HEK293T (cell line): ENCODE measurements at regions not wholly inside any gene's neighbourhood (a gene's known extent, or its start where the extent isn't known, plus 50 kb on each side); places are given as distances from the start of the nearest gene placed in this dataset.
"Not testable (repeated sequence)": the region's sequence is repeated elsewhere in the genome, so short reads cannot be mapped to it uniquely, and the experiment has no call there.

Experiments
- CTCF ChIA-PET: fragments of 350-600 bp; formaldehyde crosslinking; extraction: SDS; loops from one replicate; lab custom pipeline; 2021; ENCODE audit warnings: antibody characterized with exemption, inconsistent platforms; lab: Yijun Ruan, JAX
- POLR2A ChIA-PET: fragments of 350-600 bp; formaldehyde crosslinking; extraction: SDS; loops from one replicate; lab custom pipeline; 2020; ENCODE audit warnings: antibody characterized with exemption, inconsistent platforms; lab: Yijun Ruan, JAX
- DNase-seq: peaks from one replicate; pipeline ENCODE4 v3.0.0; 2012; ENCODE audit warnings: mixed read lengths; ENCODE audit errors: extremely low spot score
- ARNT ChIP-seq: fragments of 450-650 bp; IDR thresholded peaks from 2 replicates; pipeline ENCODE4 v1.6.1; 2017; ENCODE audit warnings: mild to moderate bottlenecking
- BHLHE40 ChIP-seq: fragments of 450-650 bp; IDR thresholded peaks from 2 replicates; pipeline ENCODE4 v1.6.1; 2016; ENCODE audit warnings: mild to moderate bottlenecking, moderate library complexity, borderline replicate concordance
- CTBP1 ChIP-seq: fragments of 450-650 bp; IDR thresholded peaks from 2 replicates; pipeline ENCODE4 v1.6.1; 2016; ENCODE audit warnings: borderline replicate concordance
- ELF4 ChIP-seq: fragments of 450-650 bp; IDR thresholded peaks from 2 replicates; pipeline ENCODE4 v1.6.1; 2017; ENCODE audit warnings: antibody characterized with exemption
- FOXA1 ChIP-seq: fragments of 450-650 bp; IDR thresholded peaks from 2 replicates; pipeline ENCODE4 v1.6.1; 2016; ENCODE audit warnings: mild to moderate bottlenecking
- FOXK2 ChIP-seq: fragments of 450-650 bp; IDR thresholded peaks from 2 replicates; pipeline ENCODE4 v1.6.1; 2016; ENCODE audit warnings: mild to moderate bottlenecking
- FOXM1 ChIP-seq: fragments of 450-650 bp; IDR thresholded peaks from 2 replicates; pipeline ENCODE4 v1.6.1; 2017; ENCODE audit warnings: mild to moderate bottlenecking, borderline replicate concordance
- HDGF ChIP-seq: fragments of 450-650 bp; IDR thresholded peaks from 2 replicates; pipeline ENCODE4 v1.6.1; 2017; ENCODE audit warnings: antibody characterized with exemption, borderline replicate concordance
- L3MBTL2 ChIP-seq: fragments of 450-650 bp; conservative IDR thresholded peaks from 2 replicates; pipeline ENCODE4 v1.6.1; 2016; ENCODE audit warnings: mild to moderate bottlenecking
- LEF1 ChIP-seq: fragments of 450-650 bp; IDR thresholded peaks from 2 replicates; pipeline ENCODE4 v1.6.1; 2017; ENCODE audit warnings: mild to moderate bottlenecking, borderline replicate concordance
- NFRKB ChIP-seq: fragments of 450-650 bp; IDR thresholded peaks from 2 replicates; pipeline ENCODE4 v1.6.1; 2016; ENCODE audit warnings: mild to moderate bottlenecking, moderate library complexity
- SP1 ChIP-seq: fragments of 450-650 bp; IDR thresholded peaks from 2 replicates; pipeline ENCODE4 v1.6.1; 2017
- SUZ12 ChIP-seq: fragments of 450-650 bp; IDR thresholded peaks from 2 replicates; pipeline ENCODE4 v1.6.1; 2016; ENCODE audit warnings: mild to moderate bottlenecking
- TARDBP ChIP-seq: fragments of 450-650 bp; IDR thresholded peaks from 2 replicates; pipeline ENCODE4 v1.6.1; 2016
- ZNF384 ChIP-seq: fragments of 450-650 bp; IDR thresholded peaks from 2 replicates; pipeline ENCODE4 v1.6.1; 2016
- TF ChIP-seq, protein P1 (sequence below): fragments of 450-650 bp; IDR thresholded peaks from 2 replicates; pipeline ENCODE4 v1.6.1; 2016

DNA sequence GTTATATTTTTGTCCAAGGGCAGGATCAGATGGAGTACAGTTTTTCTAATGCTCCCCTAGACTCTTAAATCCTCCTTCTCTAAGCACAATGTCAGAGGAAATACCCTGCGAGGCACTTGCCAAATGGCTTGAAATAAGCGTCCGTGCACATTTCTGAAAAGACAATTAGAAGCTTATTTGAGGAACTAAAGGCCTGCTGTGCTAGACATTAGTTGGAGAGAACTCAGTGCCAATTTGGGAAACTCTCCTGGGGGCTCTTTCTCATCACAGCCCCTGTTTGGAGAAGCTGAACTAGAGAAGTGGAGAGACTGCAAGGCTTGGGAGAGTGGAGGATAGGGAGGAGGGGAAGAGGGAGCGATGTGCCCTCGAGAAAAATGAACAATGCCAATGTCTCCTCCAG is 247.6 kb upstream of the C2CD4B start:
- DNase-seq, result no peak
- ChIA-PET POLR2A (no interaction called here), CTCF (no interaction called here)
- TF ChIP-seq SP1 (no peak), LEF1 (no peak), ELF4 (no peak), NFRKB (no peak), ARNT (no peak), CTBP1 (no peak), ZNF384 (no peak), L3MBTL2 (no peak)
- TF ChIP-seq, protein P1, sequence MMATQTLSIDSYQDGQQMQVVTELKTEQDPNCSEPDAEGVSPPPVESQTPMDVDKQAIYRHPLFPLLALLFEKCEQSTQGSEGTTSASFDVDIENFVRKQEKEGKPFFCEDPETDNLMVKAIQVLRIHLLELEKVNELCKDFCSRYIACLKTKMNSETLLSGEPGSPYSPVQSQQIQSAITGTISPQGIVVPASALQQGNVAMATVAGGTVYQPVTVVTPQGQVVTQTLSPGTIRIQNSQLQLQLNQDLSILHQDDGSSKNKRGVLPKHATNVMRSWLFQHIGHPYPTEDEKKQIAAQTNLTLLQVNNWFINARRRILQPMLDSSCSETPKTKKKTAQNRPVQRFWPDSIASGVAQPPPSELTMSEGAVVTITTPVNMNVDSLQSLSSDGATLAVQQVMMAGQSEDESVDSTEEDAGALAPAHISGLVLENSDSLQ, result no peak

DNA sequence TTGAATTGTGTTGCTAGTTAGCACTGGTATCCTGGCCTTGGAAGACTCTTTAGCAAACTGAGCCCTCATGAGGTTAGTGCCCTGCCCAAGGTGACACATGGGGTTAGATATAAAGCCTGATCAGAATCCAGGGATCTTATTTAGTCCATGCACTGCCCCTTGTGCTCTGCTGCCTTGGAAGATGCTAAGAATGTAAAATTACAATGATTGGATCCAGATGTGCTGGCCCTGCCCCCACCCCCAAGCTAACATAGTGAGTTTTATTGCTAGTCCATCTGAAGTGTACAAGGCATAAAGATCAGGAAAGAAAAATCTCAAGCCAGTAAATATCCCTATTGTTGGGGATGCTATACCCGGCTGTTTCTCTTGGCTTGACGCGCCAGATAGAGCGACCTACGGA is 248.1 kb upstream of the C2CD4B start:
- no peak for TF ChIP-seq NFRKB
- TF ChIP-seq HDGF, result no peak
- no peak for TF ChIP-seq ZNF384
- no peak for DNase-seq
- ChIA-PET CTCF (no interaction called here), POLR2A (no interaction called here)

DNA sequence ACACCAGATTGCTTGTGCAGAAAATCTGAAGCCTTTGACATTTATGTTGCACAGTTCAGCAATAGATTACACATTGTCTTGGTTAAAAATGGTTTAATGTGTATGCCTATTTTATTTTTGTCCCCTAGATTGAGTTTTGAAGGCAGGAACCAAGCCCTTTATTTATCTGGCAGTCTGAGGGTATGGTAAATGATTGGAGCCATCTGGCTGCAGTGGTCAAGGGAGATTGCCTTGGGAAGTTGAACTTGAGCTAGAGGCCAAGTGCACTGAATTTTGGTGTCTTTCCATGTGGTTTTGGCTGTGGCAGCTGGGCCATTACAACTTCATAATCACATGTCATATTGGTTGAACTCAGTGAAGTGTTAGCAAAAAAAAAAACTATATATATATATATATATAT is 248.7 kb upstream of the C2CD4B start:
- TF ChIP-seq SP1 (no peak), HDGF (no peak), TARDBP (no peak), CTBP1 (no peak), LEF1 (no peak), FOXA1 (no peak), ARNT (no peak)
- no peak for DNase-seq
- ChIA-PET POLR2A (no interaction called here), CTCF (no interaction called here)

GRCh38 chr15:62415498-62415897 is 250.4 kb upstream of the C2CD4B start:
- DNase-seq, result no peak
- POLR2A ChIA-PET, result no interaction called here
- CTCF ChIA-PET, result no interaction called here
- TF ChIP-seq SP1 (no peak), NFRKB (no peak), FOXK2 (no peak), ZNF384 (no peak), ELF4 (no peak), CTBP1 (no peak), SUZ12 (no peak)
- TF ChIP-seq, protein P1, result no peak

- POLR2A ChIA-PET, result no interaction called here
- no peak for DNase-seq
- CTCF ChIA-PET, result no interaction called here
- TF ChIP-seq TARDBP, result no peak
- no peak for TF ChIP-seq ARNT
- no peak for TF ChIP-seq FOXK2
- no peak for TF ChIP-seq NFRKB
- TF ChIP-seq FOXA1, result no peak
- TF ChIP-seq, protein P1, result no peak
- no peak for TF ChIP-seq L3MBTL2
- no peak for TF ChIP-seq SP1
- TF ChIP-seq FOXM1, result no peak
- no peak for TF ChIP-seq BHLHE40
- TF ChIP-seq HDGF, result no peak
- TF ChIP-seq SUZ12, result no peak
- no peak for TF ChIP-seq ZNF384
- TF ChIP-seq LEF1, result no peak
- no peak for TF ChIP-seq CTBP1
- TF ChIP-seq ELF4, result no peak
Measured at GRCh38 chr15:62416526-62416925, 251.4 kb upstream of the C2CD4B start.

GRCh38 chr15:62417439-62417838 is 252.4 kb upstream of the C2CD4B start:
- TF ChIP-seq ELF4 (no peak), SP1 (no peak), L3MBTL2 (no peak), SUZ12 (no peak), BHLHE40 (no peak), TARDBP (no peak), LEF1 (no peak), CTBP1 (no peak), FOXM1 (no peak), FOXA1 (no peak)
- TF ChIP-seq, protein P1, result no peak
- CTCF ChIA-PET, result no interaction called here
- DNase-seq, result no peak

DNA sequence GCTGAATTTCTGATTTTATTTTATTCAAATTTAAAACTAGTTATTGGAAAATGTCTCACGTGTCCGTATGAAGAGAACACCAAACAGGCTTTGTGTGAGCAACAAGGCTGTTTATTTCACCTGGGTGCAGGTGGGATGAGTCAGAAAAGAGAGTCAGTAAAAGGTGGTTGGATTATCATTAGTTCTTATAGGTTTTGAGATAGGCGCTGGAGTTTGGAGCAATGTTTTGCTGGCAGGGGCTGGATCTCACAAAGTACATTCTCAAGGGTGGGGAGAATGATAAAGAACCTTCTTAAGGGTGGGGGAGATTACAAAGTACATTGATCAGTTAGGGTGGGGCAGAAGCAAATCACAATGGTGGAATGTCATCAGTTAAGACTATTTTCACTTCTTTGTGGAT is 253.4 kb upstream of the C2CD4B start:
- CTCF ChIA-PET, DNase-seq: not testable (repeated sequence)
- POLR2A ChIA-PET, result interaction anchor here (1.0 kb wide), 1 partner anchor 27 kb away, joined by 4 read pairs; no protein-coding TSS in a partner anchor

More at GRCh38 chr15:62417439-62417838, 252.4 kb upstream of the C2CD4B start:
- POLR2A ChIA-PET, result interaction anchor here (1.0 kb wide), 1 partner anchor 26 kb away, joined by 4 read pairs; no protein-coding TSS in a partner anchor
